IPS DF 4.7 (cell line): ENCODE measurements at regions not wholly inside any gene's neighbourhood (a gene's known extent, or its start where the extent isn't known, plus 50 kb on each side); places are given as distances from the start of the nearest gene placed in this dataset.
"Not testable (repeated sequence)": the region's sequence is repeated elsewhere in the genome, so short reads cannot be mapped to it uniquely, and the experiment has no call there.

Source experiments
- DNase-seq: peaks from one replicate; pipeline ENCODE4 v3.0.0-alpha.2; 2013; ENCODE audit warnings: low spot score; ENCODE audit errors: extremely low read depth

- no peak for DNase-seq
These were observed 179.1 kb downstream of the DUSP10 start for GRCh38 chr1:221562542-221563475.

DNA sequence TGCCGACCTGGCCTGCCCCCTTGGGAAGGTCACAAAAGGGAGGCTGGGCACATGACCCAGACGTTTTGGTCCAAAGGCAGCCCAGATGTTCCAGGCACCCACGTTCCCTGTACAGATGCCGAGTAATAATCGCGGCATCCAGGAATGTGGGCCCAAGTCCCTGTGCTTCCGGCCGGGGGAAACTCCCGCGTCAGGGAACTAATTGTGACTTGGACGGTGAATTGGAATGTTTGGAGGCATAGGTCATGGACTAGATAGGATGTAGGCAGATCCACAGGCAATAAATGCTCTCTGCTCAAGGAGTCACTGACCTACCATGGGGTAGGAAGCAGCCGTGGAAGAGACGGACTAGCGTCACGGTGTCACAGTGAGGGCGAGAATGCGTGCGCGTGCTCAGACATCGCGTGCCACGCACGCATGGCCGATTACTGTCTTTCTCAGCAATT lies 178.4 kb downstream of the DUSP10 start:
- no peak for DNase-seq

GRCh38 chr1:221564891-221565290 lies 177.0 kb downstream of the DUSP10 start:
- DNase-seq = no peak

- DNase-seq = no peak
These were observed 176.2 kb downstream of the DUSP10 start for GRCh38 chr1:221565711-221566110.

- DNase-seq = no peak
These were observed 173.9 kb downstream of the DUSP10 start for GRCh38 chr1:221567859-221568507.

DNA sequence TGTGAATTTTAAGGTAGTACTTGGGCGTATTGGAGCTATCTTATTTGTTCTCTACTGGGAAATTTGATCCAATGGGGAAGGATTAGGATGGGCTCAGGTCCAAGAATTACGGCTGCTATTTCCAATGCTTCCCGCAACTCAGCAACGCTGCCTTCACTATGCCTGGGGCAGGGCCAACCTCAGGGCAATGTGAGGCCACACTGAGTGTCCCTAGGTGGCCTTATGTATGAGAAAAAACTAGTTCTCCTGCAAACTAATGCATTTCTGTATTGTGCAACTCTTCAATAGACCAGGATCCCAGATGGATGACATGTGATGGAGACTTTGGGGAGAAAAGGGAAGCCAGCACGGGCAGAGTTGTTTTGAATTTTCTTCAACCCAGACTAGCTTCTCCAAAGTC lies 168.1 kb downstream of the DUSP10 start:
- no peak for DNase-seq

DNA sequence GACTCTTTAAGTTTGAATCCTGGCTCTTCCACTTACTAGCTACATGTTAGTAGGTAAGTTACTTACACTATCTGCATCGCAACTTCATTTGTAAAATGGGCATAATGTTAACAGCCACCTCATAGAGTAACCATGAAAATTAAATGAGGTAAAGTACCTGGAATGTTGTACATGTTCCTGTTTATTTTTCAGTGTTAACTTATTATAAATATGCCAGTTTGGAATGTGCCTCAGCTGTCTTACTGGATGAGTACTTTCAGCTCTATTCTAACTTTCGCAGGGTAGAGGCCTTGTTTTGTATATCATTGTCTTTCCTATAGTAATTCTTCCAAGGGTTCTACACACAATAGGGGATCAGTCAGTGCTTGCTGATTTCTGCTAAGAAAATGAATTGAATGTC lies 167.4 kb downstream of the DUSP10 start:
- DNase-seq = no peak

DNA sequence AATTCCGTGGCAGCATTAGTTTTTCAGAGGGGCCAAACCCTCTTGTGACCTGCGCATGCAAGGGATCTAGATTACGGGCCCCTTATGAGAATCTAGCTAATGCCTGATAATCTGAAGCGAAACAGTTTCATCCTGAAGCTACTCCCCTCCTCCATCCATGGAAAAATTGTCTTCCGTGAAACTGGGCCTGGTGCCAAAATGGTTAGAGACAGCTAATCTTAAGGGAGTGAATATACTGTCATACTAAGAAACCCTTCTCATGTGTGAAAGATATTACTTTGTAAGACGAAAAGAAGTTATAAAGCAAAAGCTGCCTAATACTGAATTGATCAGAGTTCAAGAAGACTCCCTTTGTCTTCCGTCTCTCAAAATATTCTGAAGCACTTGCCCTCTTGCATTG lies 166.3 kb downstream of the DUSP10 start:
- no peak for DNase-seq

DNA sequence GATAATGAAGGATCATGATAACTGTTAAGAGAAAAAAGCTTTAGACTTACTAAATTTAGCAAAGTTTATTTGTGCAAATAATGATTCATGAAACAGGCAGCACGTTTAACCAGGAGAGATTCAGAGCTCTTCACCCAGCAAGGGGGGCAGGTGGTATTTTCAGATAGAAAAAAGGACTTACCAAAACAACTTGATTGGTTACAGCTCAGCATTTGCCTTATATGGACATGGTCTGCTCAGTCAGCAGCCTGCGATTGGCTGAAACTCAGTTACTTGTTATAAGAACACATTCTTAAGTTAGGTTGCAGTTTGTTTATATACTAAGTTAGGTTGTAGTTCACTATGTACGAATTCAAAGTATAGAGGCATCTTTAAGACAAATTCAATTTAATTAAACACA lies 165.6 kb downstream of the DUSP10 start:
- no peak for DNase-seq

DNA sequence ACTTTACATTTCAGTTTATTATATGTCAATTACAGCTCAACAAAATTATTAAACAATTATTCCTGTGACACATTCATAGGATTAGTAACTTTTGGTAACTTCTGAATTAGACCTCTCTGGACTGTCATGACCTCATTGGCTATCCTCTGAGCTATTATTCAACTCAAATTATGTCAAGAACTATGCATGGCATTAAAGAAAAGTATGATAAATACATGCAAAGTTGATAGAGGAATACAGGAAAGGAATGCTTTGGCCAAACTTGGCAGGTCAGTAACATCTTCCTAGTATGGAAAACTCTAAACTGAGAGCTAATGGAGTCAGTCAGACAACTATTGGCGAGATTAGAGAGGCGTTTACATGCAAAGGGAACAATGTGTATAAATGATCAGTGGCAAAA lies 158.4 kb downstream of the DUSP10 start:
- no peak for DNase-seq

- not testable (repeated sequence) for DNase-seq
These were observed 154.9 kb downstream of the DUSP10 start for GRCh38 chr1:221587013-221587412.

DNA sequence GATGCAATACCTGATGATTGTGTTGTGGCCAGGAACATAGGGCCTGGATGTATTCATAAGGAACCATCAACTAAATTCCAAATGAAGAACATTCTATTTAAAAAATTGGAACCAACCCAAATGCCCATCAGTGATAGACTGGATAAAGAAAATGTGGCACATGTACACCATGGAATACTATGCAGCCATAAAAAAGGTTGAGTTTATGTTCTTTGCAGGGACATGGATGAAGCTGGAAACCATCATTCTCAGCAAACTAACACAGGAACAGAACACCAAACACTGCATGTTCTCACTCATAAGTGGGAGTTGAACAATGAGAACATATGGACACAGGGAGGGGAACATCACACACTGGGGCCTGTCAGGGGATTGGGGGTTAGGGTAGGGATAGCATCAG lies 150.6 kb downstream of the DUSP10 start:
- DNase-seq = not testable (repeated sequence)

DNA sequence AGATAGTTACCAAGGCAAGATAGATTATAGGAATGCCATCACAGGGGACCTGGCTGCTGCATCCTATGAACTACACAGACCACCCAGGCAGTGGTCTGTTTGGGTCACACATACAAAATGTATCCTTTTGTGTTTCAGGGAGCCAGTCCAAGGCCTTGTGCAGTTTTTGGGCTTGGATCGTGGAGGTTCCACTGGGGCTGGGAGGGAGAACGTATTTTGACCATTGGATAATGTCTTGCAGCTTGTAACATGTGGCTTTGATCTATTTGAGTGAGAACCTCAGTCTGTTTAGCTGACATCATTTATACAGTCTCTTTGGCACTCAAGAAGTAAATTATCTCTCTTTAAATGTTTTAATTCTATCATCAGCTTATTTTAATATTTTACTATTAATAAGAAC lies 147.3 kb downstream of the DUSP10 start:
- no peak for DNase-seq

GRCh38 chr1:221598122-221598521 lies 143.8 kb downstream of the DUSP10 start:
- DNase-seq = no peak

DNA sequence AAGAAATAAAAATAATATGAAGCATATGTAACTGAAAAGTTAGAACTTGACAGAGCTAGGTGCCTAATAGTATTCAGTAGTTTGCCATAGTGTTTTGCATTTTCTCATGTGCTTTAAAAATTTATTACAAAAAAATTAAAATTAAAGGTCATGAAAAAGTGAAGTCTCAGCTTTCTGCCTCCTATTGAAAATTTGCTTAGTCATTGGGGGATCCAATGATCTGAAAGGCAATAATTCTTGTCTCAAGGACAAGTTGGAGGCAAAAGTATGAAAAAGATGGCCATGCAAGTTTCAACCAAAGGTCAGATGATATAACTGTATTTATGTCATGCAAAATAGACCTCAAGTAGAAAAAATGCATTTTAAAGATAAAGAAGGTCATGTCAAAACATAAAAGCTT lies 140.7 kb downstream of the DUSP10 start:
- no peak for DNase-seq

DNA sequence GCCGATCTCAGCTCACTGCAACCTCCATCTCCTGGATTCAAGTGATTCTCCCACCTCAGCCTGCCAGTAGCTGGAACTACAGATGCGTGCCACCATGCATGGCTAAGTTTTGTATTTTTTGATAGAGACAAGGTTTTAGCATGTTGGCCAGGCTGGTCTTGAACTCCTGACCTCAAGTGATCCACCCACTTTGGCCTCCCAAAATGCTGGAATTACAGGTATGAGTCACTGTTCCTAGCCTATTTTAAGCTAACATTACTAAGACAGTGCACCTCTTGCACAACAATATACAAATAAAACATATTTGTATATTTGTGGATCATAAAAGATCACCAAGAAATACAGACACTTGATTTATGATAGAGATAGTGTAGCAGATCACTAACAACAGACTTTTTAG lies 139.1 kb downstream of the DUSP10 start:
- DNase-seq = no peak

DNA sequence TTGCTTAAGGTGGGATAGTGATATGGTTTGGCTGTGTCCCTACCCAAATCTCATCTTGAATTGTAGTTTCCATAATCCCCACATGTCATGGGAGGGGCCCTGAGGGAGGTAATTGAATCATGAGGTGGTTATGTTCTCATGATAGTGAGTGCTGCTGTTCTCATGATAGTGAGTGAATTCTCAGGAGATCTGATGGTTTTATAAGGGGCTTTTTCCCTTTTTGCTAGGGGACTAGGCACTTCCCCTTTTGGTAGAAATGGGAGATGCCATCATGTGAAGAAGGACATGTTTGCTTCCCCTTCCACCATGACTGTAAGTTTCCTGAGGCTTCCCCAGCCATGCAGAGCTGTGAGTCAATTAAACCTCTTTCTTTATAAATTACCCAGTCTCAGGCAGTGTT lies 137.5 kb downstream of the DUSP10 start:
- DNase-seq = not testable (repeated sequence)

GRCh38 chr1:221604948-221605347 lies 136.9 kb downstream of the DUSP10 start:
- no peak for DNase-seq

DNA sequence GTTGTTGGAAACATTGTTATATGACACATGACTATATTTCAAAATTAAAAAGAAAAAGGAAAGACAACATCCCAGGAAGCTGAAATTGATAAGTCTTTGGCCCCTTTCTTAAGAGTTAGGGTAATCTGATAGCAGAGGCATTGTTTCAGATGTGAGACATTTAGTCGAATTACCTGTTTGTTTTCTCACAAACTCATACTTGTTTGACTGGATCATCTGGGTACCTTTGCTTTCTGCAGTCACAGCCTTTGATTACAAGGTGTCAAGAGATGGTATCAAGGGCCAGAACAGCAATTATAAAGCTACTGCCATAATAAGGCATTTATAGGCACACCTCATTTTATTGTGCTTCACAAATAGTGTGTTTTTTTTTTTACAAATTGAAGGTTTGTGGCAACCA lies 136.3 kb downstream of the DUSP10 start:
- no peak for DNase-seq

DNA sequence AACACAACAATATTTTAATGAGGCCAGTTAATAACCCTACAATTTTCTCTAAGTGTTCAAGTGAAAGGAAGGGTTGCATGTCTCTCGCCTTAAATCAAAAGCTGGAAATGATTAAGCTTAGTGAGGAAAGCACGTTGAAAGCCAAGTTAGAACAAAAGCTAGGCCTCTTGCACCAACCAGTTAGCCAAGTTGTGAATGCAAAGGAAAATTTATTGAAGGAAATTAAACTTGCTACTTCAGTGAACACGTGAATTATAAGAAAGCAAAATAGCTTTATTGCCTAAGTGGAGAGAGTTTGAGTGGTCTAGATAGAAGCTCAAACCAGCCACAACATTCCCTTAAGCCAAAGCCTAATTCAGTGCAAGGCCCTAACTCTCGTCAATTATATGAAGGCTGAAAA lies 135.6 kb downstream of the DUSP10 start:
- DNase-seq = no peak

DNA sequence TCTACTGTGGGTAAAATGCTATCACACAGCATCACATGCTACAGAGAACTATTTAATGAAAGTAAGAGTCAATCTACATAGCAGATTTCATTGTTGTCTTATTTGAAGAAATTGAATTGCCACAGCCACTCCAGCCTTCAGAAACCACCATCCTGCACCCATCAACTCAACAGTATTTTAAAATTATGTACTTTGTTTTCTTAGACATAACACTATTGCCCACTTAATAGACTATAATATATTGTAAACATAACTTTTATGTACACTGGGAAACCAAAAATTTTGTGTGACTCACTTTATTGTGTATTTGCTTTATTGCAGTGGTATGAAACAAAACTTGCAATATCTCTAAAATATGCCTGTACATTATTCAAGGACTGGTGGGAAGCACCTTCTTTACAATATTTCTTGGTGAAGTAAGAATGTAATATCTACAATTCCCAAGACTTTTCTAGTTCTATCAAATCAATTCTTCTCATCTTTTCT lies 133.0 kb downstream of the DUSP10 start:
- no peak for DNase-seq

- DNase-seq = no peak
These were observed 130.2 kb downstream of the DUSP10 start for GRCh38 chr1:221611656-221612046.
